Osteoblast (primary cell): ENCODE measurements at regions not wholly inside any gene's neighbourhood (a gene's known extent, or its start where the extent isn't known, plus 50 kb on each side); places are given as distances from the start of the nearest gene placed in this dataset.
A peak's percentile ranks its signal among the peaks of the same experiment; 100 is the strongest.

Source experiments
- DNase-seq: peaks from one replicate; pipeline ENCODE4 v3.0.0; 2011; ENCODE audit warnings: low spot score, mixed read lengths; ENCODE audit not compliant: insufficient read length; ENCODE audit errors: missing footprints
- H2AFZ ChIP-seq: 2 replicates; pipeline ENCODE4 v1.6.0; 2011; ENCODE audit warnings: mild to moderate bottlenecking, low read length
- H3K27ac ChIP-seq: 2 replicates; pipeline ENCODE4 v1.5.1; 2011; ENCODE audit warnings: mild to moderate bottlenecking, low read depth, low read length, moderate library complexity
- H3K27me3 ChIP-seq: 2 replicates; pipeline ENCODE4 v1.6.0; 2012; ENCODE audit warnings: mild to moderate bottlenecking, control low read depth, inconsistent platforms, low read length, moderate library complexity; ENCODE audit not compliant: insufficient read depth
- H3K36me3 ChIP-seq: 2 replicates; pipeline ENCODE4 v1.5.1; 2011; ENCODE audit warnings: mild to moderate bottlenecking, low read length, control low read depth, moderate library complexity; ENCODE audit not compliant: insufficient read depth
- H3K4me1 ChIP-seq: 2 replicates; pipeline ENCODE4 v1.5.1; 2011; ENCODE audit warnings: mild to moderate bottlenecking, low read length, control low read depth, moderate library complexity; ENCODE audit not compliant: insufficient read depth
- H3K4me2 ChIP-seq: 2 replicates; pipeline ENCODE4 v1.6.0; 2011; ENCODE audit warnings: mild to moderate bottlenecking, low read length; ENCODE audit not compliant: insufficient read depth
- H3K4me3 ChIP-seq: fragments of 200-600 bp; sonication (generic); 3 replicates; pipeline ENCODE4 v1.5.1; 2012; ENCODE audit warnings: mild to moderate bottlenecking, low read length, inconsistent platforms; ENCODE audit not compliant: insufficient read depth
- H3K79me2 ChIP-seq: 2 replicates; pipeline ENCODE4 v1.6.0; 2012; ENCODE audit warnings: mild to moderate bottlenecking, low read length, control low read depth, inconsistent platforms; ENCODE audit not compliant: insufficient read depth
- H3K9me3 ChIP-seq: 2 replicates; pipeline ENCODE4 v1.5.1; 2011; ENCODE audit warnings: low read depth, low read length, control low read depth
- H4K20me1 ChIP-seq: 2 replicates; pipeline ENCODE4 v1.6.0; 2012; ENCODE audit warnings: mild to moderate bottlenecking, low read length, control low read depth; ENCODE audit not compliant: insufficient read depth
- TF ChIP-seq, protein P1 (sequence below): IDR thresholded peaks from 2 replicates; pipeline ENCODE4 v1.5.1; 2011; ENCODE audit warnings: mild to moderate bottlenecking, low read depth, low read length, moderate library complexity; ENCODE audit errors: extremely low read depth

DNA sequence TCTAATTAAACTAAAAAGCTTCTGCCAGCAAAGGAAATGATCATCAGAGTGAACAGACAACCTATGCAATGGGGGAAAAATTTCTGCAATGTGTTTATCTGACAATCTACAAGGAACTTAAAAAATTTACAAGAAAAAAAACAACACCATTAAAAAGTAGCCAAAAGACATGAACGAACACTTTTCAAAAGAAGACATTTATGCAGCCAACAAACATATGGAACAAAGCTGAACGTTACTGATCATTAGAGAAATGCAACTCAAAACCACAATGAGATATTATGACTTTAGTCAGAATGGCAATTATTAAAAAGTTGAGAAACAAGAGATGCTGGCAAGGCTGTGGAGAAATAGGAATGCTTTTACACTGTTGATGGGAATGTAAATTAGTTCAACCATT, 530.4 kb upstream of the DAB2 start:
- Histone ChIP-seq H4K20me1 (no peaks in the 10 kb centered on the region), H3K27ac (no peak overlapping the region), H3K27me3 (no peaks in the 10 kb centered on the region), H3K4me3 (no peak overlapping the region), H3K4me2 (no peak overlapping the region), H3K36me3 (no peaks in the 10 kb centered on the region), H3K9me3 (no peaks in the 10 kb centered on the region), H2AFZ (no peak overlapping the region), H3K4me1 (no peaks in the 10 kb centered on the region), H3K79me2 (no peaks in the 10 kb centered on the region)
- DNase-seq, result no peak
- TF ChIP-seq, protein P1, sequence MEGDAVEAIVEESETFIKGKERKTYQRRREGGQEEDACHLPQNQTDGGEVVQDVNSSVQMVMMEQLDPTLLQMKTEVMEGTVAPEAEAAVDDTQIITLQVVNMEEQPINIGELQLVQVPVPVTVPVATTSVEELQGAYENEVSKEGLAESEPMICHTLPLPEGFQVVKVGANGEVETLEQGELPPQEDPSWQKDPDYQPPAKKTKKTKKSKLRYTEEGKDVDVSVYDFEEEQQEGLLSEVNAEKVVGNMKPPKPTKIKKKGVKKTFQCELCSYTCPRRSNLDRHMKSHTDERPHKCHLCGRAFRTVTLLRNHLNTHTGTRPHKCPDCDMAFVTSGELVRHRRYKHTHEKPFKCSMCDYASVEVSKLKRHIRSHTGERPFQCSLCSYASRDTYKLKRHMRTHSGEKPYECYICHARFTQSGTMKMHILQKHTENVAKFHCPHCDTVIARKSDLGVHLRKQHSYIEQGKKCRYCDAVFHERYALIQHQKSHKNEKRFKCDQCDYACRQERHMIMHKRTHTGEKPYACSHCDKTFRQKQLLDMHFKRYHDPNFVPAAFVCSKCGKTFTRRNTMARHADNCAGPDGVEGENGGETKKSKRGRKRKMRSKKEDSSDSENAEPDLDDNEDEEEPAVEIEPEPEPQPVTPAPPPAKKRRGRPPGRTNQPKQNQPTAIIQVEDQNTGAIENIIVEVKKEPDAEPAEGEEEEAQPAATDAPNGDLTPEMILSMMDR, result no peak

DNA sequence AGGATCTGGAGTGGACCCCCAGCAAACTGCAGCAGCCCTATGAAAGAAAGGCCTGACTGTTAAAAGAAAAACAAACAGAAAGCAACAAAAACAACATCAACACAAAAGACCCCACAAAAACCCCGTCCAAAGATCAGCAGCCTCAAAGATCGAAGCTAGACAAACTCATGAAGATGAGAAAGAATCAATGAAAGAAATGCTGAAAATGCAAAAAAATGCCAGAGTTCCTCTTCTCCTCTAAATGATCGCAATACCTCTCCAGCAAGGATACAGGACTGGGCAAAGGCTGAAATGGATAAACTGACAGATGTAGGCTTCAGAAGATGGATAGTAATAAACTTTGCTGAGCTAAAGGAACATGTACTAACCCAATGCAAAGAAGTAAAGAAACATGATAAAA, 526.3 kb upstream of the DAB2 start:
- H3K4me1 ChIP-seq, result peaks cover 9% of the 10 kb centered on the region
- H3K27me3 ChIP-seq, result no peaks in the 10 kb centered on the region
- H3K79me2 ChIP-seq, result no peaks in the 10 kb centered on the region
- H3K4me3 ChIP-seq, result no peak overlapping the region
- H3K4me2 ChIP-seq, result no peak overlapping the region
- no peaks in the 10 kb centered on the region for H3K36me3 ChIP-seq
- H4K20me1 ChIP-seq, result no peaks in the 10 kb centered on the region
- DNase-seq, result no peak
- H2AFZ ChIP-seq, result no peak overlapping the region
- TF ChIP-seq, protein P1, result no peak
- H3K9me3 ChIP-seq, result no peaks in the 10 kb centered on the region
- H3K27ac ChIP-seq, result no peak overlapping the region

DNA sequence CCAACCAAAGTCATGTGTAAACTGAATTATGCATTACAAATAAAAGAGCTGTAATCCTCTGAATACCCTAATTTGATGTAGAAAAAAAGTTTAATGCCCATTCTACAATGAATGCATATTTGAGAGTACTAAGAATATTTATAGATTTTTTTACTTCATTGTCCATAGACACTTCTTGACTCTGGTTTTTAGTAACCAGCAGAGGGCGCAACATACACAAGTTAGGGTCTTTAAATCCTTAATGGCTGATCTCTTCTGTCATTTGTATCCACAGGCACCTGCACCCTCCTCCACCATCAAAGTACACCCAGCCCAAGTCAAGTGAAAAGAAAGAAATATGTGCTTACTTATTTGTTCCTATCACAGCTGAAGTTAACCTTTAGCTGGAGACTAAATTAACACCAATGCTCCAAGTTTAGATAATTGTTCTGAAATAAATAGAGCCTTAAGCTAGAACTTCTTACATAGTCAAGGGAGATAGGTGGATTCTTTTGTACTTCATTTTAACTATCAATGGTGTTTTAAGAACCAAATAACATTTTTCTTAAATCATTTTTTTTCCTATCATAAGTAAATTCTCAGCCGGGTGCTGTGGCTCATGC, 524.2 kb upstream of the DAB2 start:
- Histone ChIP-seq H3K27ac (no peak overlapping the region), H3K4me1 (peaks cover 9% of the 10 kb centered on the region), H3K4me3 (no peak overlapping the region), H4K20me1 (no peaks in the 10 kb centered on the region), H3K27me3 (no peaks in the 10 kb centered on the region), H3K36me3 (no peaks in the 10 kb centered on the region), H3K4me2 (no peak overlapping the region), H3K79me2 (no peaks in the 10 kb centered on the region), H3K9me3 (no peaks in the 10 kb centered on the region), H2AFZ (no peak overlapping the region)
- no peak for DNase-seq
- TF ChIP-seq, protein P1, result peak; percentile 75

GRCh38 chr5:39948341-39948740, 523.6 kb upstream of the DAB2 start:
- no peak for DNase-seq
- H3K79me2 ChIP-seq, result no peaks in the 10 kb centered on the region
- H3K27ac ChIP-seq, result peak overlapping the region; percentile 55
- H3K4me3 ChIP-seq, result no peak overlapping the region
- no peaks in the 10 kb centered on the region for H3K9me3 ChIP-seq
- no peaks in the 10 kb centered on the region for H4K20me1 ChIP-seq
- TF ChIP-seq, protein P1, result no peak
- peak overlapping the region; percentile 53 for H2AFZ ChIP-seq
- no peak overlapping the region for H3K4me2 ChIP-seq
- H3K36me3 ChIP-seq, result no peaks in the 10 kb centered on the region
- H3K4me1 ChIP-seq, result peaks cover 9% of the 10 kb centered on the region
- H3K27me3 ChIP-seq, result no peaks in the 10 kb centered on the region
